Stomach (tissue), 8 donors: ENCODE measurements at regions not wholly inside any gene's neighbourhood (a gene's known extent, or its start where the extent isn't known, plus 50 kb on each side); places are given as distances from the start of the nearest gene placed in this dataset.

Source experiments
- DNase-seq, 2 donors: peaks; one replicate each; pipeline versions ENCODE4 v3.0.0 to v3.0.0-alpha.2; 2013 to 2019
- H3K27ac ChIP-seq, 5 donors: fragments of 200-600 bp in 4 of 5; sonication (generic) in 4 of 5; one replicate each; pipeline ENCODE4 v1.5.1; 2013 to 2019; ENCODE audit warnings: mild to moderate bottlenecking in 1 of 5, moderate library complexity in 1 of 5
- H3K27me3 ChIP-seq, 3 donors: fragments of 200-600 bp; sonication (generic); one replicate each; pipeline ENCODE4 v1.5.1; 2017 to 2019; ENCODE audit warnings: mixed run types in 1 of 3
- H3K36me3 ChIP-seq, 4 donors: fragments of 200-600 bp; sonication (generic); 1 replicate in 3 of 4; 2 replicates in 1 of 4; pipeline ENCODE4 v1.5.1; 2016 to 2019
- H3K4me1 ChIP-seq, 4 donors: fragments of 200-600 bp; sonication (generic); one replicate each; pipeline ENCODE4 v1.5.1; 2016 to 2019
- H3K4me3 ChIP-seq, 4 donors: fragments of 200-600 bp; sonication (generic) in 3 of 4; one replicate each; pipeline ENCODE4 v1.5.1; 2016 to 2019; ENCODE audit warnings: mild to moderate bottlenecking in 1 of 4
- H3K9me3 ChIP-seq, 4 donors: fragments of 200-600 bp; sonication (generic); one replicate each; pipeline ENCODE4 v1.5.1; 2016 to 2019
- CTCF ChIP-seq, 7 experiments: fragments of 450-650 bp in 4 of 7; fragments of 200-600 bp in 3 of 7; sonication (generic) in 3 of 7; IDR thresholded peaks; one replicate each; pipeline ENCODE4 v1.5.1; 2016 to 2019; ENCODE audit warnings: antibody characterized with exemption in 7 of 7, control low read depth in 2 of 7, mild to moderate bottlenecking in 1 of 7
- EP300 ChIP-seq: sonication (generic); formaldehyde crosslinking; IDR thresholded peaks from one replicate; pipeline ENCODE4 v1.6.1; 2017; ENCODE audit warnings: antibody characterized with exemption
- POLR2A ChIP-seq, 4 donors: fragments of 450-650 bp; IDR thresholded peaks; one replicate each; pipeline ENCODE4 v1.6.1; 2016; ENCODE audit warnings: antibody characterized with exemption in 4 of 4, control low read depth in 2 of 4, mild to moderate bottlenecking in 1 of 4, moderate library complexity in 1 of 4
- POLR2AphosphoS5 ChIP-seq, 3 donors: sonication (generic); formaldehyde crosslinking; IDR thresholded peaks; one replicate each; pipeline ENCODE4 v1.6.1; 2016; ENCODE audit warnings: antibody characterized with exemption in 3 of 3
- WGBS, 5 donors: extraction: QIAGEN DNeasy Blood & Tissue Kit in 3 of 5; methylation state at CpG; one replicate each; pipeline versions ENCODE4 v1.1.5 to v1.1.7; 2013 to 2018; 5-methylcytosine and 5-hydroxymethylcytosine counted together
- intact Hi-C: fragments of 100-400 bp; cut with DNase I; formaldehyde crosslinking; loops from one replicate; pipeline ENCODE4 v1.15.1; 2023; ENCODE audit warnings: low total_unique reads
- donor health status: healthy with polysubstance abuse.
- donor health status: Bipolar disorder and iron deficiency.
- donor health status: healthy.

GRCh38 chr11:90732486-90732885 lies 509.6 kb upstream of the CHORDC1 start:
- WGBS, 5 donors, result 78 to 86% (median 82%) methylated on average over 2 of the region's 2 CpGs
- no peaks in the 10 kb centered on the region for H3K4me1 ChIP-seq
- no peaks in the 10 kb centered on the region for H3K36me3 ChIP-seq
- TF ChIP-seq POLR2AphosphoS5 (IDR thresholded peaks at IDR 0.05), result no peak
- TF ChIP-seq EP300, result no peak
- no peak for TF ChIP-seq CTCF (IDR thresholded peaks at IDR 0.05)
- TF ChIP-seq POLR2A (IDR thresholded peaks at IDR 0.05), result no peak
- peaks cover 0 to 17% (median 3%) of the 10 kb centered on the region in 4 donors for H3K9me3 ChIP-seq
- no peaks in the 10 kb centered on the region for H3K27me3 ChIP-seq
- no peak for DNase-seq
- H3K4me3 ChIP-seq, result no peak overlapping the region
- no peak overlapping the region for H3K27ac ChIP-seq
- intact Hi-C loops, result no loop called here

DNA sequence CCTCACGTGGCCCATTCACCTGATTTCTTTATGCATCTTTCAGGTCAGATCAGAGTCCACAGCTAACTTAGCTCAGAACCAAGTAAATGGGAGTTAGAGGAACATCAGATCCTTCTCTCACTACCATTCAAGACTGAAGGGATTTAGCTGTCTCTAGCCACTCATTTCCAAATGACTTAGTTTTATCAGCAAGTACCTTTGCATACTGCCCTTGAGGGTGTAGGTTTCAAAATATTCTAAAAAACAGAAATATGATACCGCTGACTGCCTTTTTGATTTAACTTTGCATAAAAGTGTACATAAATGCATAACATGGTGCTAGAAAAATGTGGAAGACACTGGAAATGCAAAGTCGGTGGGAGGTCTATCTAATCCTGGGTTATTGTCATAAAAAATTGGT lies 500.6 kb upstream of the CHORDC1 start:
- H3K9me3 ChIP-seq, result peaks cover 0 to 4% (median 0%) of the 10 kb centered on the region in 4 donors
- no peaks in the 10 kb centered on the region for H3K27me3 ChIP-seq
- H3K36me3 ChIP-seq, result no peaks in the 10 kb centered on the region
- no peak overlapping the region for H3K4me3 ChIP-seq
- TF ChIP-seq POLR2A (IDR thresholded peaks at IDR 0.05) (no peak), CTCF (IDR thresholded peaks at IDR 0.05) (no peak), EP300 (no peak), POLR2AphosphoS5 (IDR thresholded peaks at IDR 0.05) (no peak)
- intact Hi-C loops, result no loop called here
- no peaks in the 10 kb centered on the region for H3K4me1 ChIP-seq
- DNase-seq, result no peak
- 84 to 96% (median 93%) methylated on average over 3 of the region's 3 CpGs for WGBS, 5 donors
- no peak overlapping the region for H3K27ac ChIP-seq

DNA sequence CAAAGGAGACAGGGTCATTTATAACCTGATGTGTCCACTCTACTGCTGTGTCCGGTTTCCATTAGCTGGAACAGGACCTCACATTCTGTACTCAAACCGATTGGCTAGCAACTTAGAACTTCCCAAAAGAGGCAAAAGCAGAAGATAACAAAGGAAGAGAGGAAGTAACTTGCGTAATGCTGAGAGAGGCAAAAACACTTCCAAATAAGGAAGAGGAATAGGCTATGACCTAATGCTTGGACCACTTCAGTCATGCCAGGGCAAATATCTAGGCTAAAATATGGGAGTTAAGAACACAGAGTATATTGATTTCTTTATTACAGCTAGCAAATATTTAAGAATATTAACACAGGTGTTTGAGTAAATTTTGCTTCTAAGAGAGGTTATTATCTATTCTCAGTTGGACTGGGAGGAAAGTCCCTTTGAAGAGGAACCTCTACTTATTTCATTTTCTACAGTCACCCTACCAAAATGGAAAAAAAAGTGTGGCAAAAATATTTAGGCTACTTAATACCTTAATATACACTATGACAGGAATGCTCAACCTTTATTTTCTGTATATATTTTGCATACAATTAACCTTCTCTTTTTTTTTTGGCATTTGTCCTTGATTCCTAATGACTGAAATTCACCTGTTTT lies 499.8 kb upstream of the CHORDC1 start:
- no peak overlapping the region for H3K27ac ChIP-seq
- H3K27me3 ChIP-seq, result no peaks in the 10 kb centered on the region
- 62 to 75% (median 73%) methylated on average over 3 of the region's 3 CpGs for WGBS, 5 donors
- no peak for DNase-seq
- no peaks in the 10 kb centered on the region for H3K36me3 ChIP-seq
- peaks cover 0 to 4% (median 0%) of the 10 kb centered on the region in 4 donors for H3K9me3 ChIP-seq
- H3K4me1 ChIP-seq, result no peaks in the 10 kb centered on the region
- intact Hi-C loops, result no loop called here
- TF ChIP-seq CTCF (IDR thresholded peaks at IDR 0.05) (no peak), EP300 (no peak), POLR2A (IDR thresholded peaks at IDR 0.05) (no peak), POLR2AphosphoS5 (IDR thresholded peaks at IDR 0.05) (no peak)
- no peak overlapping the region for H3K4me3 ChIP-seq

- intact Hi-C loops, result no loop called here
- Histone ChIP-seq H3K36me3 (no peaks in the 10 kb centered on the region), H3K4me3 (no peak overlapping the region), H3K27me3 (no peaks in the 10 kb centered on the region), H3K27ac (no peak overlapping the region), H3K4me1 (no peaks in the 10 kb centered on the region), H3K9me3 (peaks cover 0 to 17% (median 2%) of the 10 kb centered on the region in 4 donors)
- DNase-seq, result no peak
- no peak for TF ChIP-seq POLR2A (IDR thresholded peaks at IDR 0.05)
- TF ChIP-seq EP300, result no peak
- no peak for TF ChIP-seq POLR2AphosphoS5 (IDR thresholded peaks at IDR 0.05)
- TF ChIP-seq CTCF (IDR thresholded peaks at IDR 0.05), result no peak
These were observed 494.7 kb upstream of the CHORDC1 start for GRCh38 chr11:90717522-90717921.
